ENCODE measurements at regions not wholly inside any gene's neighbourhood (a gene's known extent, or its start where the extent isn't known, plus 50 kb on each side); places are given as distances from the start of the nearest gene placed in this dataset.

DNA sequence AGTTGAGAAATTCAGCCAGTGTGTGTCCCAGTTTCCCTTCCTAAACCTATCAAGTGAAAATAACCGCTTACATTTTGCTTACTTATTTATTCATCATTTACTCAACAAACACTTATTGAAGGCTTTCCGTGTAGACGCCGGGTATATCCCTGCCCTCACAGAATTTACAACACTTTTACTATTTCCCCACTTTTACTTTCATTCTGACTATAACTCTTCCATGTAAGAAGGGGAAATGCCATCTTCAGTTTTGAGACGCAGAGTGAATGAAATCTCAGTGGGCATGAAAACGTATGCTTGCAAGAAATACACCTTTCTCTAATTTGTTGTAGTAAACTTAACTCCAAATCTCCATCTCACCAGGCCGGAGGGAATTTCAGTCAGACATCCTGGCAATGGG is 251.0 kb upstream of the CHAC2 start:
- no peaks in the 10 kb centered on the region for H3K9me2 ChIP-seq (ENCODE audit: insufficient read depth)
- no peak overlapping the region for H3K4me3 Mint-ChIP-seq
- no peaks in the 10 kb centered on the region for H3K36me3 Mint-ChIP-seq (ENCODE audit: low read depth)
- no peak overlapping the region for H2AFZ ChIP-seq
- no peaks in the 10 kb centered on the region for H3K9me3 Mint-ChIP-seq
- no peaks in the 10 kb centered on the region for H3K36me3 ChIP-seq (ENCODE audit: insufficient read depth)
- no peaks in the 10 kb centered on the region for H3K27me3 ChIP-seq (ENCODE audit: insufficient read depth)
- no peak overlapping the region for H3K4me3 ChIP-seq
- H4K20me1 ChIP-seq (replicated peaks; ENCODE audit: insufficient read depth), result no peaks in the 10 kb centered on the region
- TF ChIP-seq CREB1 (CRISPR knock-in tag; IDR thresholded peaks at IDR 0.05; ENCODE audit: low read depth) (no peak), JUNB (IDR thresholded peaks at IDR 0.05; ENCODE audit: unreplicated experiment) (no peak), ZNF114 (CRISPR knock-in tag; IDR thresholded peaks at IDR 0.05) (no peak), EZH2 (IDR thresholded peaks at IDR 0.05; ENCODE audit: low read depth, unreplicated experiment) (no peak), NANOG (IDR thresholded peaks at IDR 0.05; ENCODE audit: borderline replicate concordance) (no peak), EZH2phosphoT487 (IDR thresholded peaks at IDR 0.05; ENCODE audit: unreplicated experiment) (no peak), ZNF462 (CRISPR knock-in tag; IDR thresholded peaks at IDR 0.05) (no peak), ZNF331 (CRISPR knock-in tag; IDR thresholded peaks at IDR 0.05; ENCODE audit: low read depth) (no peak), STAT1 (IDR thresholded peaks at IDR 0.05; ENCODE audit: unreplicated experiment) (no peak), POLR2AphosphoS5 (IDR thresholded peaks at IDR 0.05; ENCODE audit: low read depth) (no peak)
- TF ChIP-seq, protein P1, sequence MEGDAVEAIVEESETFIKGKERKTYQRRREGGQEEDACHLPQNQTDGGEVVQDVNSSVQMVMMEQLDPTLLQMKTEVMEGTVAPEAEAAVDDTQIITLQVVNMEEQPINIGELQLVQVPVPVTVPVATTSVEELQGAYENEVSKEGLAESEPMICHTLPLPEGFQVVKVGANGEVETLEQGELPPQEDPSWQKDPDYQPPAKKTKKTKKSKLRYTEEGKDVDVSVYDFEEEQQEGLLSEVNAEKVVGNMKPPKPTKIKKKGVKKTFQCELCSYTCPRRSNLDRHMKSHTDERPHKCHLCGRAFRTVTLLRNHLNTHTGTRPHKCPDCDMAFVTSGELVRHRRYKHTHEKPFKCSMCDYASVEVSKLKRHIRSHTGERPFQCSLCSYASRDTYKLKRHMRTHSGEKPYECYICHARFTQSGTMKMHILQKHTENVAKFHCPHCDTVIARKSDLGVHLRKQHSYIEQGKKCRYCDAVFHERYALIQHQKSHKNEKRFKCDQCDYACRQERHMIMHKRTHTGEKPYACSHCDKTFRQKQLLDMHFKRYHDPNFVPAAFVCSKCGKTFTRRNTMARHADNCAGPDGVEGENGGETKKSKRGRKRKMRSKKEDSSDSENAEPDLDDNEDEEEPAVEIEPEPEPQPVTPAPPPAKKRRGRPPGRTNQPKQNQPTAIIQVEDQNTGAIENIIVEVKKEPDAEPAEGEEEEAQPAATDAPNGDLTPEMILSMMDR (conservative IDR thresholded peaks at IDR 0.05; ENCODE audit: low read depth in 2 of 2), result no peak
- TF ChIP-seq, protein P2, sequence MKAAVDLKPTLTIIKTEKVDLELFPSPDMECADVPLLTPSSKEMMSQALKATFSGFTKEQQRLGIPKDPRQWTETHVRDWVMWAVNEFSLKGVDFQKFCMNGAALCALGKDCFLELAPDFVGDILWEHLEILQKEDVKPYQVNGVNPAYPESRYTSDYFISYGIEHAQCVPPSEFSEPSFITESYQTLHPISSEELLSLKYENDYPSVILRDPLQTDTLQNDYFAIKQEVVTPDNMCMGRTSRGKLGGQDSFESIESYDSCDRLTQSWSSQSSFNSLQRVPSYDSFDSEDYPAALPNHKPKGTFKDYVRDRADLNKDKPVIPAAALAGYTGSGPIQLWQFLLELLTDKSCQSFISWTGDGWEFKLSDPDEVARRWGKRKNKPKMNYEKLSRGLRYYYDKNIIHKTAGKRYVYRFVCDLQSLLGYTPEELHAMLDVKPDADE (IDR thresholded peaks at IDR 0.05), result no peak
- TF ChIP-seq, protein P3, sequence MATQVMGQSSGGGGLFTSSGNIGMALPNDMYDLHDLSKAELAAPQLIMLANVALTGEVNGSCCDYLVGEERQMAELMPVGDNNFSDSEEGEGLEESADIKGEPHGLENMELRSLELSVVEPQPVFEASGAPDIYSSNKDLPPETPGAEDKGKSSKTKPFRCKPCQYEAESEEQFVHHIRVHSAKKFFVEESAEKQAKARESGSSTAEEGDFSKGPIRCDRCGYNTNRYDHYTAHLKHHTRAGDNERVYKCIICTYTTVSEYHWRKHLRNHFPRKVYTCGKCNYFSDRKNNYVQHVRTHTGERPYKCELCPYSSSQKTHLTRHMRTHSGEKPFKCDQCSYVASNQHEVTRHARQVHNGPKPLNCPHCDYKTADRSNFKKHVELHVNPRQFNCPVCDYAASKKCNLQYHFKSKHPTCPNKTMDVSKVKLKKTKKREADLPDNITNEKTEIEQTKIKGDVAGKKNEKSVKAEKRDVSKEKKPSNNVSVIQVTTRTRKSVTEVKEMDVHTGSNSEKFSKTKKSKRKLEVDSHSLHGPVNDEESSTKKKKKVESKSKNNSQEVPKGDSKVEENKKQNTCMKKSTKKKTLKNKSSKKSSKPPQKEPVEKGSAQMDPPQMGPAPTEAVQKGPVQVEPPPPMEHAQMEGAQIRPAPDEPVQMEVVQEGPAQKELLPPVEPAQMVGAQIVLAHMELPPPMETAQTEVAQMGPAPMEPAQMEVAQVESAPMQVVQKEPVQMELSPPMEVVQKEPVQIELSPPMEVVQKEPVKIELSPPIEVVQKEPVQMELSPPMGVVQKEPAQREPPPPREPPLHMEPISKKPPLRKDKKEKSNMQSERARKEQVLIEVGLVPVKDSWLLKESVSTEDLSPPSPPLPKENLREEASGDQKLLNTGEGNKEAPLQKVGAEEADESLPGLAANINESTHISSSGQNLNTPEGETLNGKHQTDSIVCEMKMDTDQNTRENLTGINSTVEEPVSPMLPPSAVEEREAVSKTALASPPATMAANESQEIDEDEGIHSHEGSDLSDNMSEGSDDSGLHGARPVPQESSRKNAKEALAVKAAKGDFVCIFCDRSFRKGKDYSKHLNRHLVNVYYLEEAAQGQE (IDR thresholded peaks at IDR 0.05; ENCODE audit: unreplicated experiment), result no peak
- no peak overlapping the region for H3K27ac ChIP-seq (ENCODE audit: low read depth)
- 0 out of 2 replicates have a peak, but pooled peaks cover 12% of the 10 kb centered on the region for H3K4me1 ChIP-seq (ENCODE audit: insufficient read depth)
- no peak overlapping the region for H3K4me2 ChIP-seq
- no peak overlapping the region for H3K27ac Mint-ChIP-seq
- no peak for DNase-seq (ENCODE audit: low spot score)
- no peaks in the 10 kb centered on the region for H3F3A ChIP-seq (replicated peaks; ENCODE audit: low read depth)
- no peak for ATAC-seq
- peaks cover 13% of the 10 kb centered on the region for H3K27me3 Mint-ChIP-seq (ENCODE audit: insufficient read depth, low read depth, poor library complexity)
- peaks cover 17% of the 10 kb centered on the region for H3K4me1 Mint-ChIP-seq
- no peaks in the 10 kb centered on the region for H3K79me2 ChIP-seq (replicated peaks; ENCODE audit: insufficient read depth)

All from GM23338 (cell line).